IMR-90 (cell line): ENCODE measurements at regions not wholly inside any gene's neighbourhood (a gene's known extent, or its start where the extent isn't known, plus 50 kb on each side); places are given as distances from the start of the nearest gene placed in this dataset.

Experiments
- ATAC-seq: fragments of 200-7000 bp; cut with Tn5 transposase; 2 replicates; pipeline ENCODE4 v1.9.1; 2020; ENCODE audit warnings: low read depth, mild to moderate bottlenecking, moderate library complexity
- BruUV-seq: library from RNA; stranded (reverse); fragments of 400-500 nt; replicated peaks from 2 replicates; lab custom pipeline; 2021; lab: Mats Ljungman, UMichigan
- CTCF ChIA-PET: fragments of 300-600 bp; formaldehyde crosslinking; extraction: SDS; loops from one replicate; lab custom pipeline; 2021; ENCODE audit warnings: antibody characterized with exemption; lab: Yijun Ruan, JAX
- POLR2A ChIA-PET: fragments of 300-600 bp; sonication (Branson Sonifier 250); formaldehyde crosslinking; loops from one replicate; lab custom pipeline; 2022; ENCODE audit warnings: antibody characterized with exemption; ENCODE audit not compliant: unreplicated experiment; lab: Charles Lee
- DNase-seq: peaks from one replicate; pipeline ENCODE4 v3.0.0; 2013
- H2AFZ ChIP-seq: replicated peaks from 2 replicates; pipeline ENCODE3; 2013; ENCODE audit warnings: low read length, mild to moderate bottlenecking; ENCODE audit not compliant: poor library complexity
- H2AK5ac ChIP-seq: 2 replicates; pipeline ENCODE4 v1.6.1; 2013; ENCODE audit warnings: low read depth, low read length, inconsistent platforms
- H2AK9ac ChIP-seq: replicated peaks from 2 replicates; pipeline ENCODE3; 2013; ENCODE audit warnings: mild to moderate bottlenecking, low read depth, low read length, moderate library complexity; ENCODE audit not compliant: poor library complexity
- H2BK120ac ChIP-seq: 2 replicates; pipeline ENCODE4 v1.6.1; 2013; ENCODE audit warnings: low read depth, low read length, inconsistent platforms
- H2BK15ac ChIP-seq: 3 replicates; pipeline ENCODE4 v1.6.1; 2013; ENCODE audit warnings: low read depth, low read length, inconsistent platforms
- H2BK20ac ChIP-seq: 2 replicates; pipeline ENCODE4 v1.6.1; 2013; ENCODE audit warnings: low read depth, mild to moderate bottlenecking, inconsistent platforms, low read length, moderate library complexity
- H2BK5ac ChIP-seq: 2 replicates; pipeline ENCODE4 v1.6.1; 2013; ENCODE audit warnings: mild to moderate bottlenecking, low read depth, low read length, inconsistent platforms; ENCODE audit not compliant: poor library complexity, severe bottlenecking
- H3K14ac ChIP-seq: replicated peaks from 2 replicates; pipeline ENCODE4 v1.6.1; 2013; ENCODE audit warnings: low read depth, low read length, inconsistent platforms
- H3K18ac ChIP-seq: 2 replicates; pipeline ENCODE4 v1.6.1; 2013; ENCODE audit warnings: low read depth, low read length, control low read depth
- H3K23ac ChIP-seq: 2 replicates; pipeline ENCODE4 v1.6.1; 2013; ENCODE audit warnings: low read depth, low read length, inconsistent platforms
- H3K27ac ChIP-seq: 2 replicates; pipeline ENCODE4 v1.5.1; 2013; ENCODE audit warnings: mild to moderate bottlenecking, control low read depth, low read length; ENCODE audit not compliant: insufficient read depth
- H3K27me3 ChIP-seq: 2 replicates; pipeline ENCODE4 v1.6.1; 2013; ENCODE audit warnings: low read length; ENCODE audit not compliant: control insufficient read depth, insufficient read depth
- H3K36me3 ChIP-seq: 2 replicates; pipeline ENCODE4 v1.6.1; 2013; ENCODE audit warnings: low read length, mixed read lengths; ENCODE audit not compliant: control insufficient read depth, insufficient read depth
- H3K4ac ChIP-seq: 2 replicates; pipeline ENCODE4 v1.6.1; 2013; ENCODE audit warnings: low read depth, low read length, inconsistent platforms
- H3K4me1 ChIP-seq: 2 replicates; pipeline ENCODE4 v1.6.1; 2013; ENCODE audit warnings: low read length, mixed read lengths; ENCODE audit not compliant: control insufficient read depth, insufficient read depth
- H3K4me2 ChIP-seq: 2 replicates; pipeline ENCODE4 v1.6.1; 2013; ENCODE audit warnings: low read depth, mild to moderate bottlenecking, control low read depth, low read length, moderate library complexity
- H3K4me3 ChIP-seq: 2 replicates; pipeline ENCODE4 v1.5.1; 2013; ENCODE audit warnings: low read depth, mild to moderate bottlenecking, control low read depth, low read length, moderate library complexity; ENCODE audit not compliant: insufficient read depth
- H3K56ac ChIP-seq: 2 replicates; pipeline ENCODE4 v1.6.1; 2013; ENCODE audit warnings: low read length, inconsistent platforms; ENCODE audit not compliant: insufficient read depth; ENCODE audit errors: extremely low read depth
- H3K79me1 ChIP-seq, 2 experiments: 2 replicates each; pipeline ENCODE4 v1.6.1; 2013; ENCODE audit warnings: low read length in 2 of 2, inconsistent platforms in 1 of 2, low read depth in 1 of 2
- H3K9ac ChIP-seq: 2 replicates; pipeline ENCODE4 v1.6.1; 2013; ENCODE audit warnings: low read depth, low read length, control low read depth
- H3K9me1 ChIP-seq: 2 replicates; pipeline ENCODE4 v1.6.1; 2013; ENCODE audit warnings: low read length, inconsistent platforms; ENCODE audit not compliant: insufficient read depth
- H3K9me3 ChIP-seq: 2 replicates; pipeline ENCODE4 v1.6.1; 2013; ENCODE audit warnings: low read length; ENCODE audit not compliant: control insufficient read depth, insufficient read depth
- H4K20me1 ChIP-seq: 2 replicates; pipeline ENCODE4 v1.6.1; 2013; ENCODE audit warnings: low read length, inconsistent platforms; ENCODE audit not compliant: insufficient read depth
- H4K5ac ChIP-seq: 2 replicates; pipeline ENCODE4 v1.6.1; 2013; ENCODE audit warnings: mild to moderate bottlenecking, low read depth, low read length, control low read depth
- H4K8ac ChIP-seq, 2 experiments: 2 replicates each; pipeline ENCODE4 v1.6.1; 2013; ENCODE audit warnings: low read depth in 2 of 2, low read length in 2 of 2, control low read depth in 1 of 2, inconsistent platforms in 1 of 2
- H4K91ac ChIP-seq: 2 replicates; pipeline ENCODE4 v1.6.1; 2013; ENCODE audit warnings: low read depth, low read length, inconsistent platforms; ENCODE audit not compliant: insufficient read depth
- BHLHE40 ChIP-seq: fragments of 150-350 bp; IDR thresholded peaks from 2 replicates; pipeline ENCODE4 v1.6.1; 2016; ENCODE audit warnings: mild to moderate bottlenecking, low read depth, low read length
- CEBPB ChIP-seq: IDR thresholded peaks from 2 replicates; pipeline ENCODE4 v1.6.1; 2012; ENCODE audit warnings: low read depth, low read length, improper control_type of control experiment
- CHD1 ChIP-seq: IDR thresholded peaks from 2 replicates; pipeline ENCODE4 v1.6.1; 2012; ENCODE audit warnings: low read depth, low read length, improper control_type of control experiment
- CTCF ChIP-seq: conservative IDR thresholded peaks from 2 replicates; pipeline ENCODE4 v1.5.1; 2012; ENCODE audit warnings: mild to moderate bottlenecking, low read depth, low read length, improper control_type of control experiment
- ELK1 ChIP-seq: fragments of 150-350 bp; IDR thresholded peaks from 2 replicates; pipeline ENCODE4 v1.6.1; 2016; ENCODE audit warnings: low read depth, mild to moderate bottlenecking, low read length, moderate library complexity, borderline replicate concordance
- MAZ ChIP-seq: IDR thresholded peaks from 2 replicates; pipeline ENCODE4 v1.6.1; 2012; ENCODE audit warnings: low read depth, mild to moderate bottlenecking, low read length, improper control_type of control experiment, moderate library complexity, borderline replicate concordance
- MXI1 ChIP-seq: IDR thresholded peaks from 2 replicates; pipeline ENCODE4 v1.6.1; 2012; ENCODE audit warnings: low read depth, mild to moderate bottlenecking, low read length, moderate library complexity, borderline replicate concordance
- NFE2L2 ChIP-seq: fragments of 150-350 bp; IDR thresholded peaks from 2 replicates; pipeline ENCODE4 v1.6.1; 2016; ENCODE audit warnings: low read depth, mild to moderate bottlenecking, low read length
- POLR2A ChIP-seq: IDR thresholded peaks from 2 replicates; pipeline ENCODE4 v1.6.1; 2012; ENCODE audit warnings: mild to moderate bottlenecking, low read depth, low read length
- RAD21 ChIP-seq: IDR thresholded peaks from 2 replicates; pipeline ENCODE4 v1.6.1; 2012; ENCODE audit warnings: low read length, improper control_type of control experiment
- RCOR1 ChIP-seq: IDR thresholded peaks from 2 replicates; pipeline ENCODE4 v1.6.1; 2012; ENCODE audit warnings: mild to moderate bottlenecking, low read length, improper control_type of control experiment; ENCODE audit not compliant: insufficient replicate concordance
- SMC3 ChIP-seq: fragments of 150-350 bp; IDR thresholded peaks from 2 replicates; pipeline ENCODE4 v1.6.1; 2016; ENCODE audit warnings: low read depth, mild to moderate bottlenecking, antibody characterized with exemption, low read length, moderate library complexity
- USF2 ChIP-seq: fragments of 150-350 bp; IDR thresholded peaks from 2 replicates; pipeline ENCODE4 v1.6.1; 2017; ENCODE audit warnings: mild to moderate bottlenecking, antibody characterized with exemption, low read length, low read depth
- WGBS, 2 experiments: methylation state at CpG; one replicate each; pipeline versions ENCODE4 v1.1.5 to v1.1.7; 2013; ENCODE audit warnings: missing lambda C conversion rate in 2 of 2; ENCODE audit not compliant: insufficient read length in 1 of 2; ENCODE audit errors: extremely low coverage in 2 of 2; 5-methylcytosine and 5-hydroxymethylcytosine counted together
- dilution Hi-C: fragments of 300-500 bp; cut with HindIII; formaldehyde crosslinking; loops from one replicate; pipeline ENCODE4 v1.14.3; 2018; ENCODE audit warnings: low sequenced_read_pairs; ENCODE audit not compliant: unreplicated experiment
- in situ Hi-C: fragments of 300-500 bp; cut with MboI; formaldehyde crosslinking; loops from 3 replicates; pipeline ENCODE4 v1.14.3; 2019; ENCODE audit warnings: low sequenced_read_pairs, inconsistent platforms, mixed read lengths
- intact Hi-C: fragments of 100-400 bp; cut with micrococcal nuclease; formaldehyde crosslinking; loops from 2 replicates; pipeline ENCODE4 v1.10.0; 2022

GRCh38 chr2:195343540-195343939 lies 313.5 kb upstream of the SLC39A10 start:
- Histone ChIP-seq H3K9ac (no peak overlapping the region), H3K18ac (peak overlapping the region; percentile 93; the same call in 1 of the 2 replicates), H3K23ac (no peak overlapping the region), H3K9me3 (no peaks in the 10 kb centered on the region), H4K20me1 (no peaks in the 10 kb centered on the region), H2BK15ac (no peak overlapping the region), H3K4me3 (no peak overlapping the region), H2AFZ (no peak overlapping the region), H2AK9ac (no peak overlapping the region), H3K9me1 (no peaks in the 10 kb centered on the region), H3K56ac (no peak overlapping the region), H4K91ac (no peak overlapping the region), H2BK120ac (peak overlapping the region; percentile 25), H2BK5ac (peak overlapping the region; percentile 64), H2BK20ac (0 out of 2 replicates have a peak overlapping the region, but pooled peaks have one; percentile 54), H3K27me3 (no peaks in the 10 kb centered on the region), H4K8ac (no peak overlapping the region), H2AK5ac (no peak overlapping the region), H3K14ac (no peak overlapping the region), H3K4me2 (no peak overlapping the region), H3K79me1 (no peaks in the 10 kb centered on the region), H3K36me3 (no peaks in the 10 kb centered on the region), H3K27ac (no peak overlapping the region), H4K5ac (peak overlapping the region; percentile 85; the same call in 1 of the 2 replicates), H3K4ac (peak overlapping the region; percentile 15; the same call in 1 of the 2 replicates), H3K4me1 (peaks cover 2% of the 10 kb centered on the region; the same call in 1 of the 2 replicates)
- ChIA-PET CTCF (interaction anchor here (1.5 kb wide), 1 partner anchor 316 kb away, joined by 4 read pairs; no protein-coding TSS in a partner anchor), POLR2A (no interaction called here)
- dilution Hi-C loops: no loop called here
- no CpG with 5 or more reads among the region's 2 CpGs for WGBS, 2 experiments
- in situ Hi-C loops: no loop called here
- no peak for DNase-seq
- BruUV-seq: no TSS peak
- intact Hi-C loops: no loop called here
- no peak for TF ChIP-seq SMC3
- TF ChIP-seq BHLHE40: no peak
- TF ChIP-seq NFE2L2: no peak
- no peak for TF ChIP-seq CEBPB
- no peak for TF ChIP-seq RAD21
- TF ChIP-seq MAZ: no peak
- no peak for TF ChIP-seq RCOR1
- no peak for TF ChIP-seq ELK1
- no peak for TF ChIP-seq CTCF
- TF ChIP-seq CHD1: no peak
- no peak for TF ChIP-seq MXI1
- TF ChIP-seq POLR2A: no peak
- TF ChIP-seq USF2: no peak
- no peak for ATAC-seq
